Liver (tissue), 3 donors: ENCODE measurements at regions not wholly inside any gene's neighbourhood (a gene's known extent, or its start where the extent isn't known, plus 50 kb on each side); places are given as distances from the start of the nearest gene placed in this dataset.

Source experiments
- CTCF ChIP-seq: fragments of 150-350 bp; IDR thresholded peaks from 2 replicates; pipeline ENCODE4 v1.5.1; 2017; ENCODE audit warnings: improper control_type of control experiment, low read depth, low read length; ENCODE audit not compliant: missing input control
- MAX ChIP-seq: IDR thresholded peaks from 2 replicates; pipeline ENCODE4 v1.6.1; 2016; ENCODE audit warnings: antibody characterized with exemption
- NR2F2 ChIP-seq: IDR thresholded peaks from 2 replicates; pipeline ENCODE4 v1.6.1; 2016; ENCODE audit warnings: antibody characterized with exemption
- donor health status: healthy.
- donor health status: healthy.

GRCh38 chr10:6819301-6819700 is 239.2 kb upstream of the PRKCQ start:
- no peak for TF ChIP-seq CTCF
- TF ChIP-seq MAX = no peak
- no peak for TF ChIP-seq NR2F2
